A549 (cell line): ENCODE measurements at regions not wholly inside any gene's neighbourhood (a gene's known extent, or its start where the extent isn't known, plus 50 kb on each side); places are given as distances from the start of the nearest gene placed in this dataset.

Experiments used
- BHLHE40 ChIP-seq: IDR thresholded peaks from 2 replicates; pipeline ENCODE4 v1.6.1; 2012; ENCODE audit warnings: low read depth, low read length, inconsistent platforms
- CHD4 ChIP-seq: fragments of 200-600 bp; sonication (generic); IDR thresholded peaks from 2 replicates; pipeline ENCODE4 v1.6.1; 2016; ENCODE audit warnings: antibody characterized with exemption, mild to moderate bottlenecking, borderline replicate concordance
- CTCF ChIP-seq: fragments of >200 bp; sonication (Bioruptor Twin); formaldehyde crosslinking; IDR thresholded peaks from 3 replicates; pipeline ENCODE4 v1.5.1; 2016
- E2F6 ChIP-seq: IDR thresholded peaks from 2 replicates; pipeline ENCODE4 v1.6.1; 2012; ENCODE audit warnings: low read depth, borderline replicate concordance
- MAX ChIP-seq: IDR thresholded peaks from 2 replicates; pipeline ENCODE4 v1.6.1; 2012
- NR3C1 ChIP-seq: fragments of >200 bp; sonication (Bioruptor Twin); formaldehyde crosslinking; IDR thresholded peaks from 3 replicates; pipeline ENCODE4 v1.6.1; 2017
- PBX3 ChIP-seq: IDR thresholded peaks from 2 replicates; pipeline ENCODE4 v1.6.1; 2012
- PHF8 ChIP-seq: fragments of 200-600 bp; sonication (generic); IDR thresholded peaks from 2 replicates; pipeline ENCODE4 v1.6.1; 2016; ENCODE audit warnings: low read depth, mild to moderate bottlenecking, antibody characterized with exemption, moderate library complexity, borderline replicate concordance
- POLR2A ChIP-seq: IDR thresholded peaks from 2 replicates; pipeline ENCODE4 v1.6.1; 2012; ENCODE audit warnings: mild to moderate bottlenecking, low read length
- REST ChIP-seq: fragments of 200-600 bp; sonication (generic); IDR thresholded peaks from 2 replicates; pipeline ENCODE4 v1.6.1; 2016; ENCODE audit warnings: antibody characterized with exemption, mild to moderate bottlenecking, moderate library complexity
- RFX5 ChIP-seq: fragments of 450-650 bp; IDR thresholded peaks from 2 replicates; pipeline ENCODE4 v1.7.1; 2014; ENCODE audit warnings: antibody characterized with exemption, mild to moderate bottlenecking, moderate library complexity
- USF2 ChIP-seq: fragments of 450-650 bp; IDR thresholded peaks from 2 replicates; pipeline ENCODE4 v1.6.1; 2014; ENCODE audit warnings: antibody characterized with exemption

GRCh38 chr12:105423237-105423636 is 92.7 kb downstream of the C12orf75 start:
- TF ChIP-seq USF2, result no peak
- TF ChIP-seq RFX5, result no peak
- no peak for TF ChIP-seq E2F6
- TF ChIP-seq CTCF, result no peak
- no peak for TF ChIP-seq POLR2A
- TF ChIP-seq CHD4, result no peak
- no peak for TF ChIP-seq REST
- no peak for TF ChIP-seq BHLHE40
- TF ChIP-seq MAX, result no peak
- TF ChIP-seq PBX3, result no peak
- no peak for TF ChIP-seq PHF8
- no peak for TF ChIP-seq NR3C1
